Trophoblast cell (in vitro differentiated cells and primary cell): ENCODE measurements at regions not wholly inside any gene's neighbourhood (a gene's known extent, or its start where the extent isn't known, plus 50 kb on each side); places are given as distances from the start of the nearest gene placed in this dataset.

ENCODE experiments used
- DNase-seq, 2 donors: peaks; one replicate each; pipeline ENCODE4 v3.0.0-alpha.2; 2016
- H2AFZ ChIP-seq: 2 replicates; pipeline ENCODE4 v1.6.1; 2013; ENCODE audit warnings: low read length, moderate library complexity, mild to moderate bottlenecking; ENCODE audit not compliant: insufficient read depth, poor library complexity
- H2AK5ac ChIP-seq: 2 replicates; pipeline ENCODE4 v1.6.1; 2013; ENCODE audit warnings: mild to moderate bottlenecking, low read length
- H2BK120ac ChIP-seq: 2 replicates; pipeline ENCODE4 v1.6.1; 2013; ENCODE audit warnings: low read length, mild to moderate bottlenecking, moderate library complexity; ENCODE audit not compliant: insufficient read depth, poor library complexity
- H2BK12ac ChIP-seq: 2 replicates; pipeline ENCODE4 v1.6.1; 2013; ENCODE audit warnings: mild to moderate bottlenecking, low read length, moderate library complexity
- H2BK5ac ChIP-seq: 2 replicates; pipeline ENCODE4 v1.6.1; 2013; ENCODE audit warnings: low read length, low read depth, moderate library complexity, mild to moderate bottlenecking; ENCODE audit not compliant: poor library complexity
- H3K14ac ChIP-seq: 2 replicates; pipeline ENCODE4 v1.6.1; 2013; ENCODE audit warnings: mild to moderate bottlenecking, low read length
- H3K18ac ChIP-seq: 2 replicates; pipeline ENCODE4 v1.6.1; 2013; ENCODE audit warnings: mild to moderate bottlenecking, low read length
- H3K23ac ChIP-seq: 2 replicates; pipeline ENCODE4 v1.6.1; 2013; ENCODE audit warnings: low read length
- H3K27ac ChIP-seq: 2 replicates; pipeline ENCODE4 v1.5.1; 2013; ENCODE audit warnings: low read depth, mild to moderate bottlenecking, inconsistent platforms, low read length, moderate library complexity
- H3K27me3 ChIP-seq: 2 replicates; pipeline ENCODE4 v1.6.1; 2013; ENCODE audit warnings: inconsistent platforms, mild to moderate bottlenecking, low read length, moderate library complexity; ENCODE audit not compliant: insufficient read depth
- H3K36me3 ChIP-seq, 2 experiments: 1 replicate in 1 of 2; 2 replicates in 1 of 2; pipeline ENCODE4 v1.6.1; 2013; ENCODE audit warnings: low read length in 2 of 2, mild to moderate bottlenecking in 2 of 2, moderate library complexity in 1 of 2; ENCODE audit not compliant: insufficient read depth in 2 of 2, control insufficient read depth in 1 of 2
- H3K4ac ChIP-seq: 2 replicates; pipeline ENCODE4 v1.6.1; 2013; ENCODE audit warnings: low read depth, mild to moderate bottlenecking, low read length, moderate library complexity
- H3K4me1 ChIP-seq, 2 experiments: 1 replicate in 1 of 2; 2 replicates in 1 of 2; pipeline ENCODE4 v1.6.1; 2013; ENCODE audit warnings: low read length in 2 of 2, mild to moderate bottlenecking in 2 of 2, moderate library complexity in 1 of 2; ENCODE audit not compliant: insufficient read depth in 2 of 2, control insufficient read depth in 1 of 2
- H3K4me2 ChIP-seq: 2 replicates; pipeline ENCODE4 v1.6.1; 2013; ENCODE audit warnings: inconsistent platforms, mild to moderate bottlenecking, low read length, moderate library complexity
- H3K4me3 ChIP-seq: 2 replicates; pipeline ENCODE4 v1.5.1; 2013; ENCODE audit warnings: mild to moderate bottlenecking, low read depth, low read length, inconsistent platforms
- H3K79me1 ChIP-seq: one replicate; pipeline ENCODE4 v1.6.1; 2013; ENCODE audit warnings: low read length
- H3K79me2 ChIP-seq: 2 replicates; pipeline ENCODE4 v1.6.1; 2013; ENCODE audit warnings: low read length, mild to moderate bottlenecking; ENCODE audit not compliant: control insufficient read depth, insufficient read depth, poor library complexity
- H3K9ac ChIP-seq: 2 replicates; pipeline ENCODE4 v1.6.1; 2013; ENCODE audit warnings: mild to moderate bottlenecking, low read length
- H3K9me3 ChIP-seq: 2 replicates; pipeline ENCODE4 v1.6.1; 2013; ENCODE audit warnings: low read depth, mild to moderate bottlenecking, control low read depth, inconsistent platforms, low read length; ENCODE audit not compliant: insufficient read depth
- H4K12ac ChIP-seq: 2 replicates; pipeline ENCODE4 v1.6.1; 2013; ENCODE audit warnings: low read depth, mild to moderate bottlenecking, low read length, moderate library complexity
- H4K8ac ChIP-seq: 2 replicates; pipeline ENCODE4 v1.6.1; 2013; ENCODE audit warnings: low read depth, mild to moderate bottlenecking, low read length, moderate library complexity
- H4K91ac ChIP-seq: one replicate; pipeline ENCODE4 v1.6.1; 2013; ENCODE audit warnings: low read depth, mild to moderate bottlenecking, low read length, moderate library complexity
- WGBS: extraction: QIAGEN DNeasy Blood & Tissue Kit; methylation state at CpG from one replicate; pipeline ENCODE4 v1.1.7; 2013; ENCODE audit warnings: missing lambda C conversion rate; ENCODE audit not compliant: insufficient read length, insufficient coverage; ENCODE audit errors: extremely low coverage; 5-methylcytosine and 5-hydroxymethylcytosine counted together

DNA sequence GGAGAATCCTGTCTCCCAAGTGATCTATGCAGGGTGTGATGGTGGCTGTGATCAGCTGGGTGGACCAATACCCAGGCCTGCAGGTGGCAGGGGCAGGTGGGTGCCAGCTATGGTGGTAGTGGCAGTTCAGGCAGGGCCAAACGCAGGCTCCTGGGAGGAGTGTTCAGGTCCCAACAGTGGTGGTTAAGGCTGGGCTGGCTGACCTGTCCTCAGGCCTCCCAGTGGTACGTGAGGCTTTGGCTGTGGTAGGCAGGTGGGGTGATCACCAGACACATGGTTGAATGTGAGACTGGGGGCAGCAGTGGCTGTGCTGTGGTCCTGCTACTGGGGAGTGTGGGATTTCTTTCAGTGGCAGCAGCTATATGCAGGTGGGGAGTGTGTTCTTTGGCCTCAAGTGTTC, 126.7 kb upstream of the STARD3NL start:
- Histone ChIP-seq H3K23ac (no peak overlapping the region), H3K18ac (no peak overlapping the region), H4K91ac (no peak overlapping the region), H2AK5ac (no peak overlapping the region), H2BK5ac (no peak overlapping the region), H3K9me3 (peaks cover 12% of the 10 kb centered on the region), H3K4me2 (no peak overlapping the region), H3K4me1 (no peaks in the 10 kb centered on the region), H3K4me3 (no peak overlapping the region), H2BK12ac (no peak overlapping the region), H2AFZ (no peak overlapping the region), H2BK120ac (no peak overlapping the region), H3K79me1 (no peaks in the 10 kb centered on the region), H3K14ac (no peak overlapping the region), H3K4ac (no peak overlapping the region), H3K36me3 (no peaks in the 10 kb centered on the region), H3K27ac (no peak overlapping the region), H4K8ac (no peak overlapping the region), H4K12ac (no peak overlapping the region), H3K9ac (no peak overlapping the region), H3K79me2 (no peaks in the 10 kb centered on the region), H3K27me3 (no peaks in the 10 kb centered on the region)
- no CpG with 5 or more reads among the region's 2 CpGs for WGBS
- no peak for DNase-seq

DNA sequence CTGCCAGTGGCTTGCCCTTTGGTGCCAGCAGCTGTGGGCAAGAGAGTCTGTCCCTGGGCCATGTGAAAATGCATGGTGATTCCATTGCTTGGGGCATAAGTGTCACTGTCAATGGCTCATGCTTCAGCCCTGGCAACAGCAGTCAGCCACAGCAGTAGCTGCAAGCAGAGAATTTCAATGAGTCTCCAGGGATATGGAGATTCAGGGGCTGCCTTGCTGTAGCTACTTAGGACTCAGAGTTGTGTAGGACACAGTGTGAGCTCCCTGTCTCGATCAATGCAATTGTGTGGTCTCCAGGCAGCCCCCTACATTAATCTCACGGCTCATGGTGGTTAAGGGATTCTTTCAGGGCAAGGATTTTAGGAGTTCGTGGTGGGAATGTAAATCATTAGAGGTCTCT, 126.3 kb upstream of the STARD3NL start:
- WGBS = no CpG with 5 or more reads among the region's 3 CpGs
- Histone ChIP-seq H3K4me2 (no peak overlapping the region), H3K27ac (no peak overlapping the region), H3K14ac (no peak overlapping the region), H3K18ac (no peak overlapping the region), H3K4ac (no peak overlapping the region), H2BK120ac (no peak overlapping the region), H3K4me3 (no peak overlapping the region), H3K4me1 (no peaks in the 10 kb centered on the region), H3K9ac (no peak overlapping the region), H4K91ac (no peak overlapping the region), H4K12ac (no peak overlapping the region), H3K79me2 (no peaks in the 10 kb centered on the region), H3K23ac (no peak overlapping the region), H2AFZ (no peak overlapping the region), H4K8ac (no peak overlapping the region), H3K27me3 (no peaks in the 10 kb centered on the region), H2BK12ac (no peak overlapping the region), H3K9me3 (peaks cover 12% of the 10 kb centered on the region), H2AK5ac (no peak overlapping the region), H2BK5ac (no peak overlapping the region), H3K36me3 (no peaks in the 10 kb centered on the region), H3K79me1 (no peaks in the 10 kb centered on the region)
- DNase-seq = no peak

DNA sequence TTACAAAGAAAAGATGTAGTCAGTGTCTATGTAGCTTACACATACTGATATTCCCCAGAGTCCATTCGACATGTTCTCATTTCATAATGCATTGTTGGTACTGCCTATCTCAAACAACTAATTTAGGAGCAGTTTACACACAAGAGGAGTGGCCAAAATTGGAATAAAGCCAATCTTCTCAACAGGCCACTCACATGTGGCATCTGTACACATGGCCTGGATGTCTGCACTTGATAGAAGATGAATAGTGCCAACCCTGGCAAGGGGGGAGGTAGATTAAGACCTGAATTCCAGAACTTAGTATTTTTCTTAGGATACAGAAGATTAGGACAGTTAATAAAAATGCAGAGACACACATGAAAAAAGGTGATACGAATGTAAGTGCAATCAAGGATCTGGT, 125.3 kb upstream of the STARD3NL start:
- Histone ChIP-seq H2AFZ (no peak overlapping the region), H3K79me1 (no peaks in the 10 kb centered on the region), H3K23ac (no peak overlapping the region), H2BK5ac (no peak overlapping the region), H3K36me3 (no peaks in the 10 kb centered on the region), H3K14ac (no peak overlapping the region), H3K4me1 (no peaks in the 10 kb centered on the region), H3K9ac (no peak overlapping the region), H2AK5ac (no peak overlapping the region), H3K4ac (no peak overlapping the region), H3K9me3 (peaks cover 12% of the 10 kb centered on the region), H3K27ac (no peak overlapping the region), H2BK120ac (no peak overlapping the region), H4K8ac (no peak overlapping the region), H3K27me3 (no peaks in the 10 kb centered on the region), H4K12ac (no peak overlapping the region), H3K18ac (no peak overlapping the region), H3K4me3 (no peak overlapping the region), H3K4me2 (no peak overlapping the region), H3K79me2 (no peaks in the 10 kb centered on the region), H4K91ac (no peak overlapping the region), H2BK12ac (no peak overlapping the region)
- no CpG with 5 or more reads among the region's 2 CpGs for WGBS
- no peak for DNase-seq

DNA sequence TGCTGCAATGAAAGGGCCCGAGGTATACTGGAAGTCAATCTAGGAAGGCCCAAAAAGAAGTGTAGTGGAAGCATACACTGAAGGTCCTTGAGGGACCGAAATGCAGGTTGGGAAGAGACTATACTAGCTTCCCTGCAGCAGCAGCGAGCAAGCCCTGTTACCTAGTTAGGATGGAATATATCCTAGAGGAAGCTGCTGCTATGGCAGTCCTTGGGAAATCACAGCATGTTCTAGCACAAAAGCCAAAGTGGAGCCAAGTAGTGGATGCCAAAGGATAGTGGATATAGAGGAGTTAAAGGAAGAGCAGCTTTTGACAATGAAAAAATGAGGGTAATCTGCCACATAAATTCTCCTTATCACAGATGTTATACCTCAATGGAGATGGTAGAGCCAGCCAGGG, 123.8 kb upstream of the STARD3NL start:
- no peak overlapping the region for H2AFZ ChIP-seq
- H3K27ac ChIP-seq = no peak overlapping the region
- H3K14ac ChIP-seq = no peak overlapping the region
- H3K79me1 ChIP-seq = no peaks in the 10 kb centered on the region
- no peak overlapping the region for H3K4me3 ChIP-seq
- no peaks in the 10 kb centered on the region for H3K79me2 ChIP-seq
- H4K91ac ChIP-seq = no peak overlapping the region
- H3K9ac ChIP-seq = no peak overlapping the region
- no peak overlapping the region for H3K4me2 ChIP-seq
- H2BK12ac ChIP-seq = no peak overlapping the region
- H3K4me1 ChIP-seq = no peaks in the 10 kb centered on the region
- H2BK120ac ChIP-seq = no peak overlapping the region
- peaks cover 12% of the 10 kb centered on the region for H3K9me3 ChIP-seq
- H4K8ac ChIP-seq = no peak overlapping the region
- H3K23ac ChIP-seq = no peak overlapping the region
- no peak overlapping the region for H3K18ac ChIP-seq
- no peaks in the 10 kb centered on the region for H3K27me3 ChIP-seq
- no peak overlapping the region for H2BK5ac ChIP-seq
- H3K4ac ChIP-seq = no peak overlapping the region
- no peak for DNase-seq
- H4K12ac ChIP-seq = no peak overlapping the region
- WGBS = no CpG with 5 or more reads among the region's 3 CpGs
- H2AK5ac ChIP-seq = no peak overlapping the region
- no peaks in the 10 kb centered on the region for H3K36me3 ChIP-seq
